Spleen (tissue), 11 donors: ENCODE measurements at regions not wholly inside any gene's neighbourhood (a gene's known extent, or its start where the extent isn't known, plus 50 kb on each side); places are given as distances from the start of the nearest gene placed in this dataset.

Experiments used
- DNase-seq: peaks from one replicate; pipeline ENCODE4 v3.0.0-alpha.2; 2020
- H3K27ac ChIP-seq, 8 donors: fragments of 200-600 bp; sonication (generic) in 7 of 8; 1 replicate in 4 of 8; 2 replicates in 4 of 8; pipeline versions ENCODE4 v1.5.0 to v1.8.0; 2016 to 2021; ENCODE audit warnings: inconsistent platforms in 4 of 8, mild to moderate bottlenecking in 4 of 8, moderate library complexity in 1 of 8
- H3K27me3 ChIP-seq, 7 donors: fragments of 200-600 bp; sonication (generic) in 6 of 7; replicated peaks in 1 of 7; 1 replicate in 4 of 7; 2 replicates in 3 of 7; pipeline versions ENCODE4 v1.5.0 to v1.8.0; 2016 to 2021; ENCODE audit warnings: inconsistent platforms in 3 of 7, mild to moderate bottlenecking in 1 of 7
- H3K36me3 ChIP-seq, 6 donors: fragments of 200-600 bp; sonication (generic) in 5 of 6; 1 replicate in 4 of 6; 2 replicates in 2 of 6; pipeline versions ENCODE4 v1.5.0 to v1.8.0; 2016 to 2021; ENCODE audit warnings: inconsistent platforms in 2 of 6
- H3K4me1 ChIP-seq, 6 donors: fragments of 200-600 bp; sonication (generic) in 5 of 6; 1 replicate in 3 of 6; 2 replicates in 3 of 6; pipeline versions ENCODE4 v1.5.0 to v1.8.0; 2016 to 2021; ENCODE audit warnings: inconsistent platforms in 3 of 6
- H3K4me3 ChIP-seq, 8 donors: fragments of 200-600 bp; sonication (generic) in 7 of 8; 1 replicate in 4 of 8; 2 replicates in 4 of 8; pipeline versions ENCODE4 v1.5.0 to v1.8.0; 2016 to 2021; ENCODE audit warnings: inconsistent platforms in 4 of 8, mild to moderate bottlenecking in 4 of 8, moderate library complexity in 2 of 8
- H3K9me3 ChIP-seq, 8 donors: fragments of 200-600 bp; sonication (generic) in 7 of 8; 1 replicate in 4 of 8; 2 replicates in 4 of 8; pipeline versions ENCODE4 v1.5.0 to v1.8.0; 2016 to 2021; ENCODE audit warnings: inconsistent platforms in 4 of 8
- CTCF ChIP-seq, 11 experiments: fragments of 200-600 bp in 7 of 11; fragments of 450-650 bp in 4 of 11; sonication (generic) in 4 of 11; IDR thresholded peaks in 8 of 11; conservative IDR thresholded peaks in 3 of 11; 1 replicate in 7 of 11; 2 replicates in 4 of 11; pipeline versions ENCODE4 v1.4.0 to v1.8.0; 2016 to 2021; ENCODE audit warnings: antibody characterized with exemption in 11 of 11, inconsistent platforms in 4 of 11, mild to moderate bottlenecking in 1 of 11
- POLR2A ChIP-seq, 3 donors: fragments of 450-650 bp; IDR thresholded peaks; one replicate each; pipeline ENCODE4 v1.5.1; 2017; ENCODE audit warnings: antibody characterized with exemption in 3 of 3, mild to moderate bottlenecking in 1 of 3
- POLR2AphosphoS5 ChIP-seq, 3 donors: sonication (generic); formaldehyde crosslinking; IDR thresholded peaks; one replicate each; pipeline ENCODE4 v1.5.1; 2017; ENCODE audit warnings: antibody characterized with exemption in 3 of 3
- WGBS, 5 donors: extraction: QIAGEN DNeasy Blood & Tissue Kit in 3 of 5; methylation state at CpG; one replicate each; pipeline versions ENCODE4 v1.1.5 to v1.1.7; 2013 to 2018; 5-methylcytosine and 5-hydroxymethylcytosine counted together
- intact Hi-C: fragments of 100-400 bp; cut with DNase I; formaldehyde crosslinking; loops from one replicate; pipeline ENCODE4 v1.15.0; 2023; ENCODE audit warnings: low total_unique reads
- donor health status: healthy with polysubstance abuse.
- donor health status: DM: no; HTN: no; CAD: no; lungs with moderate emphysema.
- donor health status: DM: no; HTN: no; CAD: no.
- donor health status: Bipolar disorder and iron deficiency.
- donor health status: healthy.
- donor health status: DM: no; HTN: no; CAD: no.
- donor health status: DM: yes; HTN: yes; CAD: no.

DNA sequence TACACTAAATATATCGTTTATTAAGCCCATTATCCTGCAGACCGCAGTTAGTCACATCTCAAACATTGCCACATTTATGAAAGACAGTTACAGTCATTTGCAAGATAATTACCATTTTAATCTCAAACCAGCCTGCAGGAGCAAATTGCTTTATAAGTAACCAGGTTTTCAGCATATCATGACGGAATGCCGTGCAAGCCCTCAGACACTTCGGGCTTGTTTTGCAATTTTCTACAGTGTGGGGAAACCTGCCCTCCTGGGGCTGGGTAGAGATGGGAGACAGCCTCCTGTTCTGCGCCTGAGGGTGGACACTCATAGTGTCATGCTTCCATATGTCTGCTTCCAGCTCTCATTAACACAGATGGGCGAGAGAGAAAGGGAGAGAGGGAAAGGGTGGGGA is 563.9 kb downstream of the NPHP4 start:
- no peak overlapping the region for H3K4me3 ChIP-seq
- no peaks in the 10 kb centered on the region for H3K9me3 ChIP-seq
- intact Hi-C loops, result no loop called here
- WGBS, 5 donors, result 76 to 88% (median 79%) methylated on average over 7 of the region's 7 CpGs
- no peaks in the 10 kb centered on the region for H3K36me3 ChIP-seq
- H3K4me1 ChIP-seq, result peaks cover 0 to 15% (median 6%) of the 10 kb centered on the region in 6 donors
- H3K27me3 ChIP-seq, result peaks cover 0 to 87% (median 3%) of the 10 kb centered on the region in 7 donors
- DNase-seq, result no peak
- H3K27ac ChIP-seq, result no peak overlapping the region
- no peak for TF ChIP-seq CTCF (IDR thresholded peaks at IDR 0.05 in 8 of 11, conservative IDR thresholded peaks at IDR 0.05 in 3 of 11)
- no peak for TF ChIP-seq POLR2AphosphoS5 (IDR thresholded peaks at IDR 0.05)
- TF ChIP-seq POLR2A (IDR thresholded peaks at IDR 0.05), result no peak

DNA sequence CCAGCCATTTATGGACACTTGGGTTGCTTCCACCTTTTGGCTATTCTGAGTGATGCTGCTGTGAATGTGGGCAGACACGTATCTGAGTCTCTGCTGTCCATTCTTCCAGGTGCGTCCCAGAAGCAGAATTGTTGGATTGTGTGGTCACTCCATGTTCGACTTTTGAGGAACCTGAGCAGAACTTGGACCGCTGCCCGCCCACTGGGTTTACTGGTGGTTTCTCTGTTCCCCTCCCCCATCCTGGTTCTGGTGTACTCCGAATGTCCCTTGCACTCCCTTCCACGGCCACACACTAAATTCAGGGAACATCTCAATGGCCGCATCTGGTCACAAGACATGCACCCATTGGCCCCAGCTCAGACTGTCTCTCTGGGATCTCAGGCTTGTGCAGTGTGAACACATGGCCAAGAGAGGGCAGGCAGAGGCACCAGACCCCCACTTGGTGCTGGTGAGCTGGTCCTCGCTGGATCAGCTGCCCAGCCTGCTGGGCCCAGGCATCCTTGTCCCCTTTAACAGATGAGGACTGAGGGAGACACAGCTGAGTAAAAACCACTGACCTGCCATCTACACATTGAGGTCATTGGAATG is 565.1 kb downstream of the NPHP4 start:
- WGBS, 5 donors, result 83 to 93% (median 87%) methylated on average over 9 of the region's 9 CpGs
- Histone ChIP-seq H3K27me3 (peaks cover 0 to 80% (median 3%) of the 10 kb centered on the region in 7 donors), H3K27ac (no peak overlapping the region), H3K9me3 (no peaks in the 10 kb centered on the region), H3K36me3 (no peaks in the 10 kb centered on the region), H3K4me3 (no peak overlapping the region), H3K4me1 (peaks cover 4 to 21% (median 13%) of the 10 kb centered on the region in 6 donors)
- intact Hi-C loops, result no loop called here
- no peak for DNase-seq
- no peak for TF ChIP-seq POLR2A (IDR thresholded peaks at IDR 0.05)
- no peak for TF ChIP-seq CTCF (IDR thresholded peaks at IDR 0.05 in 8 of 11, conservative IDR thresholded peaks at IDR 0.05 in 3 of 11)
- no peak for TF ChIP-seq POLR2AphosphoS5 (IDR thresholded peaks at IDR 0.05)

DNA sequence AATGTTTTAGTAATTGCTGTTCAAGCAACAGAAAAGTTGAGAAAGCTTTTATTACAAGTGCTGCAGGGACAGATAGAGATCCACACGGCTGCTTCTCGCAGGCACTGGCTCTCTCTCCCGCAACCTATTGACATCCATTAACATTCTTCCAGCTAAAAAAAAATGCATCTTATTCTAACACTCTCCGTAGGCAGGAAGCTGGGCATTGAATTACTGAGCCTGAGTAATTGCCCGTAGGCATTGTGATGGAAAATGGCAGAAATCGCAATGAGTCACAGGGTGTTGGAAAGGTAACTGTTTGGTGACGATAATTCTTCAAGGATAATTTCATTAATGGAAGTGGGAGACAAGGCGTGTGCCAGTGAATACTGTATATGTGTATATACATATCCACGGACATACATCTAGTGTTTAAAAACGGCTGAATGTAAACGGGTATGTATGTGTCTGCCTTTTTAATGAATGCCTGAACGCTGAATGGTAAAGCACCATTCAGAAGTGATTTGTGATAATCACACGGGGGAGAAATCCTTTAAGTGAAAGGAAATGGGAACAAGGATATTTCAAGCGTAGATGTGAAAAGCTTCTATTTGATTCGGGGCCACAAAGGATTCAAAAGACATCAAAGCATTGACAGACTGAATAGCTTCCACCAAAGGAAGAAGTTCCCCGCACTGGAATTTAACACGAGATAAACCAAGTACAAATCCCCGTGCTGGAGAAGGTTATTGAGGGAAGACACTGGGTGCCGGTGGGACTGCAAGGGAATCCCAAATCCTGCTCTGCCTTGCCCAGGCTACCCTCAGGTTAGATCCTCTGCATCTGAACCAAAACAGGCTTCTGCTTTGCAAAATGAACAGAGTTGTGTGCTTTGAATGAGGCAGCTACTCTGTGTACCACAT is 567.2 kb downstream of the NPHP4 start:
- 38 to 45% (median 41%) methylated on average over 19 of the region's 19 CpGs for WGBS, 5 donors
- Histone ChIP-seq H3K4me1 (peaks cover 4 to 19% (median 13%) of the 10 kb centered on the region in 6 donors), H3K27me3 (peaks cover 0 to 72% (median 3%) of the 10 kb centered on the region in 7 donors), H3K36me3 (no peaks in the 10 kb centered on the region), H3K4me3 (no peak overlapping the region), H3K9me3 (no peaks in the 10 kb centered on the region), H3K27ac (no peak overlapping the region)
- intact Hi-C loops, result no loop called here
- TF ChIP-seq POLR2AphosphoS5 (IDR thresholded peaks at IDR 0.05) (no peak), CTCF (IDR thresholded peaks at IDR 0.05 in 8 of 11, conservative IDR thresholded peaks at IDR 0.05 in 3 of 11) (no peak), POLR2A (IDR thresholded peaks at IDR 0.05) (no peak)
- DNase-seq, result no peak

GRCh38 chr1:5423109-5423508 is 569.1 kb downstream of the NPHP4 start:
- peaks cover 0 to 57% (median 3%) of the 10 kb centered on the region in 7 donors for H3K27me3 ChIP-seq
- H3K36me3 ChIP-seq, result no peaks in the 10 kb centered on the region
- DNase-seq, result peak; percentile 79

More at GRCh38 chr1:5423109-5423508, 569.1 kb downstream of the NPHP4 start:
- Histone ChIP-seq H3K4me3 (no peak overlapping the region), H3K9me3 (no peaks in the 10 kb centered on the region), H3K27ac (no peak overlapping the region), H3K4me1 (peaks cover 4 to 19% (median 13%) of the 10 kb centered on the region in 6 donors)
- TF ChIP-seq POLR2AphosphoS5 (IDR thresholded peaks at IDR 0.05) (peak; percentile 22 to 74 (median 65)), CTCF (IDR thresholded peaks at IDR 0.05 in 8 of 11, conservative IDR thresholded peaks at IDR 0.05 in 3 of 11) (no peak)
- intact Hi-C loops, result no loop called here
- WGBS, 5 donors, result 11 to 23% (median 17%) methylated on average over 7 to 10 of the region's 10 CpGs
